CD1c-positive myeloid dendritic cell (primary cell): ENCODE measurements at regions not wholly inside any gene's neighbourhood (a gene's known extent, or its start where the extent isn't known, plus 50 kb on each side); places are given as distances from the start of the nearest gene placed in this dataset.

Experiments used
- DNase-seq: peaks from one replicate; pipeline ENCODE4 v3.0.0-alpha.2; 2016; ENCODE audit errors: extremely low spot score

GRCh38 chr20:56925082-56925830 is 296.1 kb downstream of the TFAP2C start:
- no peak for DNase-seq

- no peak for DNase-seq
Observed at GRCh38 chr20:56925831-56926170, 296.7 kb downstream of the TFAP2C start.

- no peak for DNase-seq
Observed at GRCh38 chr20:56926501-56926900, 297.4 kb downstream of the TFAP2C start.

DNA sequence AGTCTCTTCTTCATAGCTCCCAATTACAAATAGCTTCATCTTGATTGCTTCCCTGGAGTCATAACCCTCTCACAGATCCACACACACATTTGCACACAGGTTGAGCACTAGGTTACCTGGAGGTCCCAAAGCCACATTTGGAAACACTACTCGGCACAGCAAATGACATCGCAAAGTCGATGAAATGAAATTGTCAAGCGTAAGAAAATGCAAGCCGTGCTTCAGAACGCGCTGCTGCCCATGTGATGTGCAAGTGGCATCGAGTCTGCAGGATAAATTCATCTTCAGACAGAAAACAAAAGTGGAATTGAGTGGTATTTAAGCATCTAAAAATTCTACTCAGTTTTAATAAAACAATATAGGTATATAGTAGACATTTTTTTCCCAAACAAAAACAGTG is 298.0 kb downstream of the TFAP2C start:
- no peak for DNase-seq

GRCh38 chr20:56928007-56928406 is 298.9 kb downstream of the TFAP2C start:
- DNase-seq = no peak

DNA sequence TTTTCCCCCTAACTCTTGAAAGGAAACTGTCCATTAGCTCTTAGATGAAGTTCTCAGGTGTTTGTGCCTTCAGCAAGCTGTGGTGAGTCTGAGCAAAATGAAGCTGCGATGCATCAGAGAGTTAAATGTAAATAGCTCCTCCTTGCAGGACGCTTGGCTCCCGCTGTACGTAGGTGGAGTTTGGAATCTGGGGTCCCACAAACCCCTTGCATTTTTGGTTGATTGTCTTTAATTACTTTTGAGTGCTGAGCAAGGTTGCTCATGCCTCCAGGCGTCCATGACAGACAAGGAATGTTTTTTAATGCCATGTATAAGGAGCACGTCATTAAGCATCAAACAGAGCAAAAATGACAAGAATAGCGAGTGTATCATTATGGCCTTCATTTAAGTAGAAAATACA is 300.5 kb downstream of the TFAP2C start:
- DNase-seq = no peak

DNA sequence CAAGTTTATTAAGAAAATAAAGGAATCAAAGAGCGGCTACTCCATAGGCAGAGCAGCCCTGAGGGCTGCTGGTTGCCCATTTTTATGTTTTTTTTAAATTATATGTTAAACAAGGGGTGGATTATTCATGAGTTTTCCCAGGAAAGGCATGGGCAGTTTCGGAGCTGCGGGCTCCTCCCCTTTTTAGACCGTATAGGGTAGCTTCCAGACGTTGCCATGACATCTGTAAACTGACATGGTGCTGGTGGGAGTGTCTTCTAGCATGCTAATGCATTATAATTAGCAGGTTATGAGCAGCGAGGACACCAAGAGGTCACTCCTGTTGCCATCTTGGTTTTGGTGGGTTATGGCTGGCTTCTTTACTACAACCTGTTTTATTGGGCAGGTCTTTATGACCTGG is 301.8 kb downstream of the TFAP2C start:
- DNase-seq = no peak

GRCh38 chr20:56932575-56933330 is 303.6 kb downstream of the TFAP2C start:
- DNase-seq = no peak

- DNase-seq = no peak
Observed at GRCh38 chr20:56933331-56933698, 304.2 kb downstream of the TFAP2C start.

DNA sequence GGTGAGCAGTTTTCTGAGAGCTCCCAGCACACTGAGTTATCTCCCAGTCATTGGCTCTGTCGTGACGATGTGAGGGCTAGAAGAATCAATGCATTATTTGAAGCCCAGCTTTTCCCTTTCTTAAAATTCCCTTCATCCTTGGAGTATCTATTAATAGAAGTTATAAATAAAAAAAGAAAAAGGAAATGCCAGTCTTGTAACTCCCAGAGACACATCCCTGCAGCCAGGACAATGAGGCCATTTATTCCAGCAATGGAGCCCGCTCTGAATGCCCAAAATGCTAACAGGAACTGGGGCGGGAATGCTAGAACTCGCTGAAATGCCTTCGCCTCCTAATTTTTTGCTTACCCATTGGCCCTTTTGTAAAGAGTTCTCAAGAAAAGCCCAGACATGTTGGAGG is 305.8 kb downstream of the TFAP2C start:
- no peak for DNase-seq

GRCh38 chr20:56940466-56940865 is 311.4 kb downstream of the TFAP2C start:
- no peak for DNase-seq

GRCh38 chr20:56941101-56941686 is 312.1 kb downstream of the TFAP2C start:
- DNase-seq = no peak

DNA sequence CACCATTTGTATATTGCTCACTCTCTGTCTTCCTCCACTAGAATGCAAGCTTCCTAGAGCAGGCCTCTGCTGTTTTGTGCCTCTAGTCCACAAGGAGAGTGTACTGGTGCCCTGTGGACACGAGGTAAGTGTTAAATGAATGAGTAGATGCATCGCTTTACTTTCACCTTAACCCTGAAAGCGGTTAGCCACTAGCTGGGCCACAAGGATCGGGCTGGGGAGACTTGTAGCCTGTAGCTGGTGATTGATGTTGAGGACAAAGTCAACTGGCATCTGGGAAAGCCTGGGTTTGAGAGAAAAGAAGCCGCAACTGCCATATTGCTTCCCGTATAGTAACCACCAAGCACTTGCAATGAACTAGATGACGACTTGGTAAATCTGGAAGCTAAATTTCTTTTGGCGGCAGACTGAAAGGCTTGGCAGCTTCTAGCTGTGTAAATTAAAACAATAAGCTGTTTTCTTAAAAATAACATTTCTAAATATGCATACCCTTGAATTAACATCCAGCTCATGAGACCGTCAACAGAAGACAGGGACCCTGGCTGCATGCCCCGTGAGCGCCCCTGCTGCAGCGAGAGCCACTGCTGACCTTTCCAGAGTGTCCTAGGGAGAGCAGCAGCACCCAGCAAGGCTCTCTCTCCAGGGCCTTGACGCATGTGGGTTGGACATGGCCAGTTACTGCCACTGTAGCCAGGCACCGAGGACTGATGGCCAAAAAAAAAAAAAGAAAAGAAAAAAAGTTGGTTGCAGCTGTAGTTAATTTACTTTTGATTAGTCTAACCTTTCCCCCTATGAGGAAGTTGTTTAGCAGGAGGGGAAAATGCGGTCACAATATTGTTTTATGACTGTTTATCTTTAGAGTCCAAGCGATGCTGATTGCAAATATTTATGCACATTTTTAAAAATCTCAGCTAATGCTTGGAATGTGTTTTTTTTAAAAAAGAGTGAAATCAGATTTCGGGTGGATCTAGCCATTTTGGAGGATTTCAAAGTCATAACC is 315.1 kb downstream of the TFAP2C start:
- no peak for DNase-seq

GRCh38 chr20:56945057-56945456 is 316.0 kb downstream of the TFAP2C start:
- no peak for DNase-seq

GRCh38 chr20:56945901-56946300 is 316.8 kb downstream of the TFAP2C start:
- no peak for DNase-seq

DNA sequence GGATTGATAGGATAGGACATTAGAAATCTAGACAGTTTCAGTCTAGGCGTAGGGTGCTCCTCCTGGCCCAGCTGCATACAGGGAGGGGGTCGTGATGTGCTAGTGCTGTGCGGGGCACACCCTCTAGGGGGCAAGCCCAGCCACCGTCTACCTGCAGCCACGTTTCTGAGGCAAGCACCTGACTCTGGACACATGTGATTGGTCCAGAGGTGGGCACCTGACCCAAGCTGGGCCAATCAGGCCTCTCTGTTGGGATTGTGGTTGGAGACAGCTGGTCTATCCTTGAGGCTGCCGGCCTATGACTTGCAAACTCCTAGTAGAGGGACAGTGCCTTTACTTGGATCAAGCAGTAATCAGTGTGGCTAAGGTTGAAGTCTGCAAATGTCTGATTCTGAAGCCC is 317.1 kb downstream of the BMP7 start:
- no peak for DNase-seq

DNA sequence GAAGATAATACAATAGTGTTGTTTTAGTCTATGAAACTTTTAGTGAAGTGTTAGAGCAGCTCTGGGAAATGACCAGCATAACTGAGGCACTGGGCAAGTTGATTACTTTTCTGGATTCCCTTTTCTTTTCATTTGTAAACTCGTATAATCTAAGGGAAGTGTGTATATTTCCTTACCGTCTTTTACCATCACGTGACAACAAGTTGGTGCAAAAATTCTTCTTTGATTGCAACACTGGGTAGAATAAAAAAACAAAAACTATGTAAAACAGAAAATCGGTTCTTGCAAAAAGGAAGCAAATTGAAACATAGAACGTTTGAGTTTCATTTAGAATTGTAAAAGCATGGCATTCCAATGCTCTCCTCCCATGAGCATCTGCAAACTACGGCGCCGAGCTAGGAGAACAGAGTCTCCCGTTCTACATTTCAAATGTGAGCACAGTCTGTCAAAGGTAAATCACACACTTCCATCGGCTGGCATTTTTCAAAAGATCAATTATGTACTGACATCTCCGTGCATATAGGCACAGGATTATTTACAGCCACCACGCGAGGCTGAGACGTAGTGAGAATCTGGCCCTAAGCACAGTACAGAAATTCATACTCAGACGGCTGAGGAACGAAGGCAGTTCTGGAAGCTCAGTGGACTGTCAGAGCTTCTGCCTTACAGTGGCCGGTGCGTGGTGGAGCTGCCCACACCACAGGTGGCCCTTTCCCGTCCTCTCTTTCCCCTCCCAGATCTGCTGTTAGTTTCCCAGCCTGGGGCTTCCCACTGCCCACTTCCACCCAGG is 314.0 kb downstream of the BMP7 start:
- no peak for DNase-seq

DNA sequence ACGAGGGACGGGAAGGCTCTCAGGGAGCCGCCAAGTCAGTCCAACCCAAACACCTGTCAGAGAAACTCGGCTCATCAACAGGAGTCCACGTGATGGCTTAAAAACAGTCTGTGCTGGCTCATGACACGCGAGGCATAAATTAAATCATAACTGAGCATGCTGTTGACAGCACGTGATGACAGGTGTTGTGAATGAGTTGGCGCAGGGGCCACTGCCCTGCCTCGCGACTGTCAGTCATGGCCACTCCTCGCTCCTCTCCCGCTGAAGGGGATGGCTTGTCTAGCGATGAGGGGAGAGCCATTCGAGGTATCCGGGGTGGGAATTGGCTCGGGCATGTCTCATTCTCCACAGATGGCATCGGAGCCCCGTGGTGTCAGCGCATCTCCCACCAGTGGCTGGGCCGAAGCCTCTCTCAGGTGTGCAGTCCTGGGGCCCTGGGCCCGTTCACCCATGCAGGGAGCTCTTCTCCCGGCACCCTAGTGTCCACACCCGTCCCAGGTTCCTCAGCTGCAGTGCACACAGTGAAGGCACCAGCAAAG is 313.3 kb downstream of the BMP7 start:
- DNase-seq = no peak

GRCh38 chr20:56954797-56955196 is 311.6 kb downstream of the BMP7 start:
- DNase-seq = no peak

DNA sequence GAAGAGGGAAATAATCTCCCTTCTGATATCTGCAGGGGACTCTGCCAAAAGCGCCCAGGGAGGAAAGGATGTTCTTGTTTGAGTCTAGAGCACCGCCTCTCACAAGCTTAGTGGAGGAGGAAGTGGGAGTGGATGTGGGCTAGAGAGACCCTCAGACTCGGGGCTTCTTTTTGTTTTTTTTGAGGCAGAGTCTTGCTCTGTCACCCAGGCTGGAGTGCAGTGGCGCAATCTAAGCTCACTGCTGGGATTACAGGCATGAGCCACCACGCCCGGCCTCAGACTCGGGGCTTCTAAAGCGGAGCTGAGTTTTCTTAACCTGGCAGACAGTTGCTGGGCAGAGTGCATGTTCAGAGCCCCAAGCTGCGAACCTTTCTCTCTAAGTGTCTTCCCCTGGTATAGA is 310.8 kb downstream of the BMP7 start:
- no peak for DNase-seq

DNA sequence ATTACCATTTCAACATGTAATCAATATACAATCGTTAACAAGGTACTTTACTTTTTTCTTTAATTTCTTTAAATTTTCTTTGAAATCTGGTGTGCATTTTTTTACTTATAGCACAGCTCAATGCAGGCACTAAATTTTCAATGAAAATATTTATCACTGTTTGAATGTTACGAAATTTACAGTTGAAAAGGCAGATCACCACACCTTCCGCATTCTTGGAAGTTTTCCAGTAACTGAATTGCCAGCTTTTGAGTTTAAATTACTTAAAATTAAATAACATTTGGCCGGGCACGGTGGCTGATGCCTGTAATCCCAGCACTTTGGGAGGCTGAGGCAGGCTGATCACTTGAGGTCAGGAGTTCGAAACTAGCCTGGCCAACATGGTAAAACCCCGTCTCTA is 309.9 kb downstream of the BMP7 start:
- DNase-seq = no peak
